Adrenal gland (tissue), 5 donors: ENCODE measurements at regions not wholly inside any gene's neighbourhood (a gene's known extent, or its start where the extent isn't known, plus 50 kb on each side); places are given as distances from the start of the nearest gene placed in this dataset.

Experiments
- CTCF ChIP-seq, 6 experiments: fragments of 450-650 bp in 4 of 6; fragments of 200-600 bp in 2 of 6; sonication (generic) in 1 of 6; IDR thresholded peaks; 1 replicate in 5 of 6; 2 replicates in 1 of 6; pipeline versions ENCODE4 v1.5.1 to v1.8.0; 2016 to 2021; ENCODE audit warnings: antibody characterized with exemption in 6 of 6, mild to moderate bottlenecking in 2 of 6, moderate library complexity in 1 of 6
- POLR2A ChIP-seq, 2 donors: fragments of 450-650 bp; IDR thresholded peaks; one replicate each; pipeline ENCODE4 v1.6.1; 2017; ENCODE audit warnings: antibody characterized with exemption in 2 of 2, mild to moderate bottlenecking in 2 of 2, moderate library complexity in 1 of 2
- donor health status: DM: no; HTN: no; CAD: no.

DNA sequence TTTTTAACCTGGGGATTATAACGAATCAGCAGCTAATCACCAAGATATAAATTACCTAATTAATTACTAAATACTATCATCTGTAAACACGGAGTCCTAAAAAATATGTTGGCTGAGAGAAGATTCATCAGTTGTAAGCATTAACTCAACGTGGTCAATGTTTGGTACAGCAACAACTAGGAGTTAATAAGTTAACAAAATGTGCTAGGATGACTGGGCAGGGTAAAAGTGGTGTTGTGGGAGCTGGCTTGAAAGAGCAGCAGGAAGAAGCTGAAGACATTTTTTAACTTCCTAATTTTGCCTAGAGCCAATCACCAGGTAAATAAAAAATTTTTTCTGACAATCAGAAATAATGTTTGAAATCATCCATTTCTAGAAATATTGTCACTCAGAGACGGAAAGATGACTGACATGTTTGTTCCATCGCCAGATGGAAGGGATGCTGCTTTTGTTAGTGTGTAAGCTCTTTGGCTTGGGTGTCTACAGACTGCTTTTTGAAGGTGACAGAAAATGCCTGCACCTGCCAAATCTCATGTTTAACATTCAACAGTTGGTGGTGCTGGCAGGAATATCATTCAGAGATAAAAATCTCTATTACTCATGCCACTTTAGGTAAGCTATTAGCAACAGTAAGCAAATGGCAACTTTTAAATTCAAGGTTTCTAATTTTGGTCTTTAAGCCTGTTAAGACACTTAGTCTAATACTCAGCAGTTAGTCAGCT is 1126.9 kb downstream of the STPG2 start:
- TF ChIP-seq CTCF (IDR thresholded peaks at IDR 0.05) (no peak), POLR2A (IDR thresholded peaks at IDR 0.05) (no peak)
